ENCODE measurements at regions not wholly inside any gene's neighbourhood (a gene's known extent, or its start where the extent isn't known, plus 50 kb on each side); places are given as distances from the start of the nearest gene placed in this dataset.

GRCh38 chr18:22482948-22483347 lies 65.2 kb upstream of the CTAGE1 start:
- no peaks in the 10 kb centered on the region for H3K4me1 ChIP-seq (ENCODE audit: control insufficient read depth in 1 of 2, insufficient read depth in 2 of 2, low read length in 2 of 2)
- H3K9ac ChIP-seq (ENCODE audit: low read depth in 1 of 2, low read length in 2 of 2): no peak overlapping the region
- no peaks in the 10 kb centered on the region for H3K9me3 ChIP-seq (ENCODE audit: control insufficient read depth in 1 of 2, low read length in 2 of 2)
- H3K4me3 ChIP-seq (ENCODE audit: low read depth in 1 of 2, low read length in 2 of 2): no peak overlapping the region
- H3K36me3 ChIP-seq (ENCODE audit: control insufficient read depth in 1 of 2, insufficient read depth in 2 of 2, low read length in 2 of 2): no peaks in the 10 kb centered on the region
- H3K27ac ChIP-seq (ENCODE audit: low read depth, low read length): no peak overlapping the region
- no peaks in the 10 kb centered on the region for H3K27me3 ChIP-seq (ENCODE audit: control insufficient read depth in 1 of 2, insufficient read depth in 2 of 2, low read length in 2 of 2)

DNA sequence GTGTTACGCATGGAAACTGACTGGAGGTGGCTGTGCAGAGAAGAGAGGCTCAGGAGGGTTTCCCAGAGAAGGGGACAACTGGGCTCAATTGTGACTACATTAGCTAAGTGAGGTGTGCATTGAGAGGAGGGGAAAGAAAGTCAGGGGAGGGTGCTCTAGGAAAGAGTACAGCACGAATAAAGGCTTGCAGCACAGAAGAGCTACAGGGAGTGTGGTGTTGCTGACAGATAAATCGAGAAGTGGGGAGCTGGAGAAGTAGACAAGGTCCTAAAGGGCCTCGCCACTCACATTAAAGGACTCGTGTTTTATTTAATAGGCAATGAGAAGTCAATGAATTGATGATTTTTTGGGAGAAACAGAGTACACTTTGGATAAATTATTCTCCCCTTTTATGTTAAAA lies 65.7 kb upstream of the CTAGE1 start:
- Histone ChIP-seq H3K27ac (ENCODE audit: low read depth, low read length) (no peak overlapping the region), H3K36me3 (ENCODE audit: control insufficient read depth in 1 of 2, insufficient read depth in 2 of 2, low read length in 2 of 2) (no peaks in the 10 kb centered on the region), H3K4me1 (ENCODE audit: control insufficient read depth in 1 of 2, insufficient read depth in 2 of 2, low read length in 2 of 2) (peaks cover 1 to 4% of the 10 kb centered on the region in 2 donors), H3K9me3 (ENCODE audit: control insufficient read depth in 1 of 2, low read length in 2 of 2) (no peaks in the 10 kb centered on the region), H3K4me3 (ENCODE audit: low read depth in 1 of 2, low read length in 2 of 2) (no peak overlapping the region), H3K27me3 (ENCODE audit: control insufficient read depth in 1 of 2, insufficient read depth in 2 of 2, low read length in 2 of 2) (no peaks in the 10 kb centered on the region), H3K9ac (ENCODE audit: low read depth in 1 of 2, low read length in 2 of 2) (no peak overlapping the region)

DNA sequence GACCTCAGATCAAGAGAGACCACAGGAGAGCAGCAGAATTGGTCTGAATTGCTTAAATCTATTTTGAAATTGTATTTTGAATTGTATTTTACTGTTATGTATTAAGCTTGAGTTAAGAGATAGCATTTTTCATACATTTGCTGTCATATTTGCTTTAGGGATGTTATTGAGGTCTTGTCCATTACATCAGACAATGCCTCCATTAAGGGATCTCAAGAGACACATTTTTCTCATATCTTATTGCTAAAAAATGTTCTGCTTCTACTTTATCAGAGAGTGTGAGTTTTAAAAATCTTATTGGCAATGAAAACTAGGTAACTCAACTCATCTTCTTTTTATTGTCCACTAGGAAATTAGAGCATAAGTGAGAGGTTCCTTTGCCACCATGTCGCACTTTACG lies 66.8 kb upstream of the CTAGE1 start:
- Histone ChIP-seq H3K9me3 (ENCODE audit: control insufficient read depth in 1 of 2, low read length in 2 of 2) (no peaks in the 10 kb centered on the region), H3K27me3 (ENCODE audit: control insufficient read depth in 1 of 2, insufficient read depth in 2 of 2, low read length in 2 of 2) (no peaks in the 10 kb centered on the region), H3K27ac (ENCODE audit: low read depth, low read length) (no peak overlapping the region), H3K36me3 (ENCODE audit: control insufficient read depth in 1 of 2, insufficient read depth in 2 of 2, low read length in 2 of 2) (no peaks in the 10 kb centered on the region), H3K4me1 (ENCODE audit: control insufficient read depth in 1 of 2, insufficient read depth in 2 of 2, low read length in 2 of 2) (peaks cover 7 to 14% of the 10 kb centered on the region in 2 donors), H3K9ac (ENCODE audit: low read depth in 1 of 2, low read length in 2 of 2) (no peak overlapping the region), H3K4me3 (ENCODE audit: low read depth in 1 of 2, low read length in 2 of 2) (no peak overlapping the region)

DNA sequence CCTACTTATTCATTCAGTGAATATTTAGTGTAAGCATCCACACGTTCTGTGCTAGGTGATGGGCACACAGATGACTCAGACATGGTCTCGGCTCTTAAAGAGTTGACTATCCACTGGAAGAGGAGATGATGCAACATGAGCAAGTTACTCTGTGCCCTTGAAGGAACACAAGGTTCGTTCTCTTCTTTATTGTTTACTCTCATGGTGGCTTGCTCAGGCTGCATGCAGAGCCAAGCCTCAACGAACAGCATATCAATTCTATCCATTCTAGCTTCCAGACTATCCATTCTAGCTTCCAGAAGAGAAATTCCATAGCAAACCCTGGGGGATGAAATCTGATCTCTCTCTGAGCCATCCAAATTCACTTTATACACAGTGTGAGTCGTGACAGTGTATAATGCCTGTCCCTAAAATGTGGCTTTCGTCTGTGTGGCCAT lies 68.1 kb upstream of the CTAGE1 start:
- Histone ChIP-seq H3K9me3 (ENCODE audit: control insufficient read depth in 1 of 2, low read length in 2 of 2) (no peaks in the 10 kb centered on the region), H3K4me3 (ENCODE audit: low read depth in 1 of 2, low read length in 2 of 2) (no peak overlapping the region), H3K36me3 (ENCODE audit: control insufficient read depth in 1 of 2, insufficient read depth in 2 of 2, low read length in 2 of 2) (no peaks in the 10 kb centered on the region), H3K9ac (ENCODE audit: low read depth in 1 of 2, low read length in 2 of 2) (no peak overlapping the region), H3K27ac (ENCODE audit: low read depth, low read length) (no peak overlapping the region), H3K27me3 (ENCODE audit: control insufficient read depth in 1 of 2, insufficient read depth in 2 of 2, low read length in 2 of 2) (no peaks in the 10 kb centered on the region), H3K4me1 (ENCODE audit: control insufficient read depth in 1 of 2, insufficient read depth in 2 of 2, low read length in 2 of 2) (peaks cover 12 to 25% of the 10 kb centered on the region in 2 donors)

DNA sequence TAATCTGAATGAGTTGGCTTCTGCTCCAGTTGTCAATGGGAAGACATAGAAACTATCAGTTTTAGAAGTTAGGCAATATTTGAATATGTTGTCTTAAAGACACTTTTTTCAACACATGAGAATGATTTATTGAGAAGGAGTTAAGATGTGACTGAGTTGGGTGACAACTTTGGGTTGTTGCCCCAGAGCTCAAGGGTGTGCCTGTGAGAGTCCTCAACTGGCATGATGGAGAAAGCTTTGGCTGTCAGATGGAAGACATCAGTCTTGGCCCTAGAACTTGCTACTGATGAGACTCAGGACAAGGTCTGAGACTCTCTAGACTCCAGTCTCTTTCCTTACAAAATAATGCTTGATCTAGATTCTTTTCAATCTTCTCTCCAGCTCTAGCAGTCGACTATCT lies 69.0 kb upstream of the CTAGE1 start:
- H3K9ac ChIP-seq (ENCODE audit: low read depth in 1 of 2, low read length in 2 of 2): no peak overlapping the region
- H3K4me3 ChIP-seq (ENCODE audit: low read depth in 1 of 2, low read length in 2 of 2): no peak overlapping the region
- H3K27ac ChIP-seq (ENCODE audit: low read depth, low read length): no peak overlapping the region
- no peaks in the 10 kb centered on the region for H3K27me3 ChIP-seq (ENCODE audit: control insufficient read depth in 1 of 2, insufficient read depth in 2 of 2, low read length in 2 of 2)
- H3K9me3 ChIP-seq (ENCODE audit: control insufficient read depth in 1 of 2, low read length in 2 of 2): no peaks in the 10 kb centered on the region
- H3K4me1 ChIP-seq (ENCODE audit: control insufficient read depth in 1 of 2, insufficient read depth in 2 of 2, low read length in 2 of 2): peaks cover 12 to 25% of the 10 kb centered on the region in 2 donors
- no peaks in the 10 kb centered on the region for H3K36me3 ChIP-seq (ENCODE audit: control insufficient read depth in 1 of 2, insufficient read depth in 2 of 2, low read length in 2 of 2)

DNA sequence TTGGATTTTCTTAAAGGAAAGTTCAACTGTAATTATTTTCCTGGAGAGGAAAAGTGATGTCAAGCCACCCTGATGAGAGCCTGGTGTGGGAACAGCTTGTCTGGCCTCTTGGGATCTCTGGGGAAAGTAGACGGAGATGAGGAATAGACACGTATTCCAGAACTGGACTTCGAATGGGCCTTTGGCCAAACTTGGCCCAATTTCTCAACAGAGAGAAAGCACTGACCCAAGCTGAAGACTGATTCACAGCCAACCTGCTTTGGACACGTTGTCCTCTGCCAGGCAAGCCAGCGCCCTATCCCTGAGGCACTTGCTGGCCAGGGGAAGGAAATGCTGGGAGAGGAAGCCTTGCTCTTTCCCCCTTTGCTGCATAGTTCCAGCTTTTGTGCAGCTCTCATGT lies 70.8 kb upstream of the CTAGE1 start:
- no peak overlapping the region for H3K27ac ChIP-seq (ENCODE audit: low read depth, low read length)
- H3K36me3 ChIP-seq (ENCODE audit: control insufficient read depth in 1 of 2, insufficient read depth in 2 of 2, low read length in 2 of 2): no peaks in the 10 kb centered on the region

DNA sequence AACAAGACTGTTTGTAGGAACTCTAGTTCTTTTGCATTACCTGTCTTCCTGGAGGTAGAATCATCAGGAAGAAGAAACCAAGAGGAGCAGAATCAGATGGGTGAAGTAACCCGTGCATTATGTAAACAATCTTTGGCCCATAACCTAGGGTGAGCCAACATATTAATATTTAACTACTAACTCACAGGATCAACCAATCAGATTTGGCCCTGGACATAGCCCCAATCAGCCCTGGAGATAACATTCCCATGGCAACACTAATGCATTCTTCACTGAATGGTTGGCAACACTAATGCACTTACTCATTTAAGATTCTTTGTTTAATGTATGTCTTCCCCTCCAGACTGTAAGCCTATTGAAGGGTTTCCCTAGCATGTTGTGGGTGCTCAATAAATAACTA lies 72.0 kb upstream of the CTAGE1 start:
- peak overlapping the region; percentile 33 for H3K4me3 ChIP-seq (ENCODE audit: low read depth in 1 of 2, low read length in 2 of 2)
- H3K27ac ChIP-seq (ENCODE audit: low read depth, low read length): peak overlapping the region; percentile 62
- H3K9ac ChIP-seq (ENCODE audit: low read depth in 1 of 2, low read length in 2 of 2): peak overlapping the region in 1 of 2 donors; percentile 31

More for the DNA sequence above, 70.8 kb upstream of the CTAGE1 start:
- Histone ChIP-seq H3K27me3 (ENCODE audit: control insufficient read depth in 1 of 2, insufficient read depth in 2 of 2, low read length in 2 of 2) (no peaks in the 10 kb centered on the region), H3K4me3 (ENCODE audit: low read depth in 1 of 2, low read length in 2 of 2) (no peak overlapping the region), H3K4me1 (ENCODE audit: control insufficient read depth in 1 of 2, insufficient read depth in 2 of 2, low read length in 2 of 2) (peaks cover 17 to 42% of the 10 kb centered on the region in 2 donors), H3K9ac (ENCODE audit: low read depth in 1 of 2, low read length in 2 of 2) (no peak overlapping the region), H3K9me3 (ENCODE audit: control insufficient read depth in 1 of 2, low read length in 2 of 2) (no peaks in the 10 kb centered on the region)

DNA sequence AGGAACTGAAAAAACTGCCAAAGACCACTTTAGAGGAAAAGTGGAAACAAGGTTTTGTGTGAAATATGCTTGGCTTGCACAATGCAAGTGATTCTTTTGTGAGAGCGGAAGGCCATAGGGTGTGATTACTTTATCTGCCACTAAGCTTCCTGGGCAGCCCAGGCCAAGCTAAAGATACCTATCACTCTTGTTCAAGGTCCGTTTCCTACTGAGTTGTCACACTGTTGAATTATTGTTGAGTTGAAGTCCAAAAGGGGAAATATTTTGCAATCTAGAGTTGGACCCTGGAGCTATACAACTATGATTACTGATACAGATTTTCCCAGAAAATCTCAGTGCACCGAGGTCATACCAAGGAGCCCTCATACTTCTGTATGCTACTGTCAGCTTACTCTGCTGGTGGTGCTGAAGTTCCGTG lies 72.7 kb upstream of the CTAGE1 start:
- Histone ChIP-seq H3K4me3 (ENCODE audit: low read depth in 1 of 2, low read length in 2 of 2) (peak overlapping the region; percentile 33), H3K36me3 (ENCODE audit: control insufficient read depth in 1 of 2, insufficient read depth in 2 of 2, low read length in 2 of 2) (no peaks in the 10 kb centered on the region), H3K4me1 (ENCODE audit: control insufficient read depth in 1 of 2, insufficient read depth in 2 of 2, low read length in 2 of 2) (peaks cover 26 to 52% of the 10 kb centered on the region in 2 donors), H3K27ac (ENCODE audit: low read depth, low read length) (peak overlapping the region; percentile 62), H3K9me3 (ENCODE audit: control insufficient read depth in 1 of 2, low read length in 2 of 2) (no peaks in the 10 kb centered on the region), H3K9ac (ENCODE audit: low read depth in 1 of 2, low read length in 2 of 2) (peak overlapping the region in 1 of 2 donors; percentile 31), H3K27me3 (ENCODE audit: control insufficient read depth in 1 of 2, insufficient read depth in 2 of 2, low read length in 2 of 2) (no peaks in the 10 kb centered on the region)

More for the DNA sequence above, 72.0 kb upstream of the CTAGE1 start:
- H3K27me3 ChIP-seq (ENCODE audit: control insufficient read depth in 1 of 2, insufficient read depth in 2 of 2, low read length in 2 of 2): no peaks in the 10 kb centered on the region
- H3K36me3 ChIP-seq (ENCODE audit: control insufficient read depth in 1 of 2, insufficient read depth in 2 of 2, low read length in 2 of 2): no peaks in the 10 kb centered on the region
- peaks cover 26 to 52% of the 10 kb centered on the region in 2 donors for H3K4me1 ChIP-seq (ENCODE audit: control insufficient read depth in 1 of 2, insufficient read depth in 2 of 2, low read length in 2 of 2)
- H3K9me3 ChIP-seq (ENCODE audit: control insufficient read depth in 1 of 2, low read length in 2 of 2): no peaks in the 10 kb centered on the region

DNA sequence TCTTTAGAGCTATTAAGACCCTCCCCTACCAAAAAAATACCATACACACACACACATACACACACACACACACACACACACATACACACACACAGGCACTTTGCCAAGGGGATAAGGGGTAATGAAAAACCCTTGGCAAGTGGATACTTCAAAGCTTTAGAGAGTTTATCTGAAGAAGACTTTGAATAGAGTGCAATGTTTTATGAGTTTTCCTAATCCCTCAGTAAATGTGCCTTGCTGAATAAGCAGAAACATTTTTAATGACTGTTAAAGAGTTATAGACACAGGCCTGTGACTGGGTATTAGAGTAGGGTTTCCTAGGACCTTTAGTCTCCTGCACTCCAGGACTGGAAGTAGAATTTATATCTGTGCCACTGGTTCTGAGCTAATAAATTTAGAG lies 75.5 kb upstream of the CTAGE1 start:
- Histone ChIP-seq H3K4me3 (ENCODE audit: low read depth in 1 of 2, low read length in 2 of 2) (no peak overlapping the region), H3K9ac (ENCODE audit: low read depth in 1 of 2, low read length in 2 of 2) (peak overlapping the region in 1 of 2 donors; percentile 8), H3K36me3 (ENCODE audit: control insufficient read depth in 1 of 2, insufficient read depth in 2 of 2, low read length in 2 of 2) (no peaks in the 10 kb centered on the region), H3K9me3 (ENCODE audit: control insufficient read depth in 1 of 2, low read length in 2 of 2) (peaks cover 3 to 7% of the 10 kb centered on the region in 2 donors), H3K27ac (ENCODE audit: low read depth, low read length) (no peak overlapping the region), H3K4me1 (ENCODE audit: control insufficient read depth in 1 of 2, insufficient read depth in 2 of 2, low read length in 2 of 2) (peaks cover 26 to 49% of the 10 kb centered on the region in 2 donors), H3K27me3 (ENCODE audit: control insufficient read depth in 1 of 2, insufficient read depth in 2 of 2, low read length in 2 of 2) (no peaks in the 10 kb centered on the region)

DNA sequence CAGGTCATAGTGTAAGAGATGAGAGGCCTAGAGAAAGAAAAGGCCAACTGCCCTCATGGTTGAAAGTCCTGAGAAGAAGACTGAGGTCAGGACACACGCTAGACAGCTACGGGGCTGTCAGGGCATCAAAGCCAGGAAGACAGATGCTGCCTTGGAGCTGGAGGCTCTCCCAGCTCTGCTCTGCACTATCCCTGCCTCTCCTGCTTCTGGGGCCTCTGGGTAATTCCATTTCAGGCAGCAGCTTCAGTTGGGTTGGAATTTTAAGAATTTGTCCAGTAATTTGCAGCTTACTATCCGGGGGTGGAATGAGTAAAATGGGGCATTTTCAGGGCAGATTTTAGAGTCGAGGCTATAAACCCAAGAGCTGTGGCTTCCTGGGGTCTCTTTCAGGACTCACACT lies 76.2 kb upstream of the CTAGE1 start:
- Histone ChIP-seq H3K36me3 (ENCODE audit: control insufficient read depth in 1 of 2, insufficient read depth in 2 of 2, low read length in 2 of 2) (no peaks in the 10 kb centered on the region), H3K9me3 (ENCODE audit: control insufficient read depth in 1 of 2, low read length in 2 of 2) (peaks cover 3 to 7% of the 10 kb centered on the region in 2 donors), H3K4me3 (ENCODE audit: low read depth in 1 of 2, low read length in 2 of 2) (no peak overlapping the region), H3K27me3 (ENCODE audit: control insufficient read depth in 1 of 2, insufficient read depth in 2 of 2, low read length in 2 of 2) (no peaks in the 10 kb centered on the region), H3K4me1 (ENCODE audit: control insufficient read depth in 1 of 2, insufficient read depth in 2 of 2, low read length in 2 of 2) (peaks cover 19 to 43% of the 10 kb centered on the region in 2 donors), H3K27ac (ENCODE audit: low read depth, low read length) (peak overlapping the region; percentile 35), H3K9ac (ENCODE audit: low read depth in 1 of 2, low read length in 2 of 2) (peak overlapping the region in 1 of 2 donors; percentile 8)

- Histone ChIP-seq H3K9ac (ENCODE audit: low read depth in 1 of 2, low read length in 2 of 2) (no peak overlapping the region), H3K4me3 (ENCODE audit: low read depth in 1 of 2, low read length in 2 of 2) (no peak overlapping the region), H3K9me3 (ENCODE audit: control insufficient read depth in 1 of 2, low read length in 2 of 2) (peaks cover 3 to 7% of the 10 kb centered on the region in 2 donors), H3K4me1 (ENCODE audit: control insufficient read depth in 1 of 2, insufficient read depth in 2 of 2, low read length in 2 of 2) (peaks cover 19 to 36% of the 10 kb centered on the region in 2 donors), H3K27ac (ENCODE audit: low read depth, low read length) (no peak overlapping the region), H3K36me3 (ENCODE audit: control insufficient read depth in 1 of 2, insufficient read depth in 2 of 2, low read length in 2 of 2) (no peaks in the 10 kb centered on the region), H3K27me3 (ENCODE audit: control insufficient read depth in 1 of 2, insufficient read depth in 2 of 2, low read length in 2 of 2) (no peaks in the 10 kb centered on the region)
Measured at GRCh38 chr18:22494771-22495170, 77.1 kb upstream of the CTAGE1 start.
